ENCODE measurements at regions not wholly inside any gene's neighbourhood (a gene's known extent, or its start where the extent isn't known, plus 50 kb on each side); places are given as distances from the start of the nearest gene placed in this dataset.
"Not testable (repeated sequence)": the region's sequence is repeated elsewhere in the genome, so short reads cannot be mapped to it uniquely, and the experiment has no call there.

GRCh38 chr22:34814260-34815025, 251.5 kb upstream of the ISX start:
- H3K4me1 ChIP-seq, result no peaks in the 10 kb centered on the region
- no peaks in the 10 kb centered on the region for H3K36me3 ChIP-seq
- H3K27me3 ChIP-seq, result no peaks in the 10 kb centered on the region
- H3K4me3 ChIP-seq, result no peak overlapping the region
- no peak for TF ChIP-seq CTCF (IDR thresholded peaks at IDR 0.05)
- H3K27ac ChIP-seq, result no peak overlapping the region
- intact Hi-C loops (cut with DNase I; ENCODE audit: low total_unique reads), result no loop called here
- no peaks in the 10 kb centered on the region for H3K9me3 ChIP-seq
- no peak for DNase-seq

GRCh38 chr22:34829485-34829884, 236.5 kb upstream of the ISX start:
- H3K36me3 ChIP-seq, result no peaks in the 10 kb centered on the region
- no peak for TF ChIP-seq CTCF (IDR thresholded peaks at IDR 0.05)
- H3K27me3 ChIP-seq, result no peaks in the 10 kb centered on the region
- DNase-seq, result no peak
- intact Hi-C loops (cut with DNase I; ENCODE audit: low total_unique reads), result no loop called here
- no peaks in the 10 kb centered on the region for H3K9me3 ChIP-seq
- no peaks in the 10 kb centered on the region for H3K4me1 ChIP-seq
- no peak overlapping the region for H3K4me3 ChIP-seq
- no peak overlapping the region for H3K27ac ChIP-seq

- no peak for DNase-seq
- intact Hi-C loops (cut with DNase I; ENCODE audit: low total_unique reads), result no loop called here
These were observed 231.9 kb upstream of the ISX start for GRCh38 chr22:34834059-34834458.

GRCh38 chr22:34834541-34834940, 231.4 kb upstream of the ISX start:
- H3K4me1 ChIP-seq; H3K27me3 ChIP-seq; H3K27ac ChIP-seq; intact Hi-C loops (cut with DNase I; ENCODE audit: low total_unique reads); H3K9me3 ChIP-seq; DNase-seq; H3K36me3 ChIP-seq; H3K4me3 ChIP-seq: not testable (repeated sequence)

More at GRCh38 chr22:34834059-34834458, 231.9 kb upstream of the ISX start:
- Histone ChIP-seq H3K27ac (no peak overlapping the region), H3K36me3 (no peaks in the 10 kb centered on the region), H3K9me3 (no peaks in the 10 kb centered on the region), H3K4me1 (no peaks in the 10 kb centered on the region), H3K27me3 (no peaks in the 10 kb centered on the region), H3K4me3 (no peak overlapping the region)
- TF ChIP-seq CTCF (IDR thresholded peaks at IDR 0.05), result no peak

- TF ChIP-seq CTCF (IDR thresholded peaks at IDR 0.05), result no peak
- no peaks in the 10 kb centered on the region for H3K9me3 ChIP-seq
- peak overlapping the region in 1 of 2 donors; percentile 41 for H3K27ac ChIP-seq
- no peaks in the 10 kb centered on the region for H3K27me3 ChIP-seq
- H3K4me3 ChIP-seq, result no peak overlapping the region
- H3K36me3 ChIP-seq, result no peaks in the 10 kb centered on the region
- DNase-seq, result no peak
- peaks cover 0 to 18% (median 14%) of the 10 kb centered on the region in 4 donors for H3K4me1 ChIP-seq
- intact Hi-C loops (cut with DNase I; ENCODE audit: low total_unique reads), result no loop called here
These were observed 224.6 kb upstream of the ISX start for GRCh38 chr22:34841331-34841771.

GRCh38 chr22:34841911-34842310, 224.0 kb upstream of the ISX start:
- Histone ChIP-seq H3K27me3 (no peaks in the 10 kb centered on the region), H3K36me3 (no peaks in the 10 kb centered on the region), H3K27ac (peak overlapping the region in 1 of 2 donors; percentile 41), H3K4me3 (no peak overlapping the region), H3K4me1 (peaks cover 0 to 18% (median 14%) of the 10 kb centered on the region in 4 donors), H3K9me3 (no peaks in the 10 kb centered on the region)
- DNase-seq, result no peak
- TF ChIP-seq CTCF (IDR thresholded peaks at IDR 0.05), result no peak
- intact Hi-C loops (cut with DNase I; ENCODE audit: low total_unique reads), result no loop called here

Data from tibial artery (tissue), 4 donors.